Body of pancreas (tissue), 4 donors: ENCODE measurements at regions not wholly inside any gene's neighbourhood (a gene's known extent, or its start where the extent isn't known, plus 50 kb on each side); places are given as distances from the start of the nearest gene placed in this dataset.

ENCODE experiments used
- ATAC-seq: fragments of 150-250 bp; one replicate; pipeline ENCODE4 v1.9.1; 2016
- DNase-seq, 4 donors: peaks; one replicate each; pipeline ENCODE4 v3.0.0-alpha.2; 2019
- H3K27ac ChIP-seq, 4 donors: fragments of 200-600 bp; sonication (generic); 1 replicate in 3 of 4; 2 replicates in 1 of 4; pipeline versions ENCODE4 v1.5.1 to v1.6.1; 2016 to 2019; ENCODE audit warnings: mild to moderate bottlenecking in 1 of 4, mixed read lengths in 1 of 4, moderate library complexity in 1 of 4
- H3K27me3 ChIP-seq, 2 donors: fragments of 200-600 bp; sonication (generic); one replicate each; pipeline ENCODE4 v1.6.0; 2016; ENCODE audit warnings: mild to moderate bottlenecking in 1 of 2
- H3K36me3 ChIP-seq, 2 donors: fragments of 200-600 bp; sonication (generic); replicated peaks in 1 of 2; 2 replicates each; pipeline ENCODE4 v1.5.1; 2016; ENCODE audit warnings: low read depth in 2 of 2; ENCODE audit not compliant: insufficient read depth in 1 of 2
- H3K4me1 ChIP-seq: fragments of 200-600 bp; sonication (generic); one replicate; pipeline ENCODE4 v1.6.0; 2016
- H3K4me3 ChIP-seq, 2 donors: fragments of 200-600 bp; sonication (generic); 1 replicate in 1 of 2; 2 replicates in 1 of 2; pipeline ENCODE4 v1.5.1; 2016 to 2019
- H3K9me3 ChIP-seq, 3 donors: fragments of 200-600 bp; sonication (generic); 1 replicate in 2 of 3; 2 replicates in 1 of 3; pipeline ENCODE4 v1.5.1; 2016
- POLR2A ChIP-seq, 3 donors: fragments of 450-650 bp; IDR thresholded peaks; one replicate each; pipeline ENCODE4 v1.6.1; 2016; ENCODE audit warnings: antibody characterized with exemption in 3 of 3, mild to moderate bottlenecking in 2 of 3
- WGBS, 2 donors: methylation state at CpG; one replicate each; pipeline ENCODE4 v1.1.5; 2017; 5-methylcytosine and 5-hydroxymethylcytosine counted together
- intact Hi-C: fragments of 100-400 bp; cut with DNase I; formaldehyde crosslinking; loops from one replicate; pipeline ENCODE4 v1.15.1; 2023
- TF ChIP-seq, protein P1 (sequence below), 7 experiments: fragments of 450-650 bp in 4 of 7; fragments of 200-600 bp in 3 of 7; sonication (generic) in 3 of 7; IDR thresholded peaks; one replicate each; pipeline ENCODE4 v1.5.1; 2016 to 2019; ENCODE audit warnings: antibody characterized with exemption in 7 of 7

DNA sequence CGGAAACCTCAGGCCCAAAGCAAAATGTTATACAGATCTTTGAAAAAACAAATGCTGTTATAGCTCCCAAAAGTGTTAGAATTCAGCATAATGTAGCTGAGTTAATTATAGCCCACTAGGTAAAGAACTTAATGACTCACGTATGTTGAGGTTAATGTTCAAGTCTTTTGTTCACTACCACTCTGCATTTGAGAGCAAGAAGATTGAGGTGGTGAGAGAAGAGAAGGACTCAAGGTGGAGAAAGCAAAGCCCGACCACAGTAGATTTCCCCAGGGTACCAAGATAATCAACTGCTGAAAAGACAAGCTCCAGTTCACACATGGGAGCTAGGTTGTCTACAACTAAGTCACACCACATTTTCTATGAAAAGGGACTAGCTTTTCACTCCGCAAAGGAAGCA, 480.2 kb downstream of the DTHD1 start:
- Histone ChIP-seq H3K9me3 (no peaks in the 10 kb centered on the region), H3K27ac (no peak overlapping the region), H3K27me3 (no peaks in the 10 kb centered on the region), H3K4me3 (no peak overlapping the region), H3K36me3 (no peaks in the 10 kb centered on the region), H3K4me1 (no peaks in the 10 kb centered on the region)
- TF ChIP-seq, protein P1, sequence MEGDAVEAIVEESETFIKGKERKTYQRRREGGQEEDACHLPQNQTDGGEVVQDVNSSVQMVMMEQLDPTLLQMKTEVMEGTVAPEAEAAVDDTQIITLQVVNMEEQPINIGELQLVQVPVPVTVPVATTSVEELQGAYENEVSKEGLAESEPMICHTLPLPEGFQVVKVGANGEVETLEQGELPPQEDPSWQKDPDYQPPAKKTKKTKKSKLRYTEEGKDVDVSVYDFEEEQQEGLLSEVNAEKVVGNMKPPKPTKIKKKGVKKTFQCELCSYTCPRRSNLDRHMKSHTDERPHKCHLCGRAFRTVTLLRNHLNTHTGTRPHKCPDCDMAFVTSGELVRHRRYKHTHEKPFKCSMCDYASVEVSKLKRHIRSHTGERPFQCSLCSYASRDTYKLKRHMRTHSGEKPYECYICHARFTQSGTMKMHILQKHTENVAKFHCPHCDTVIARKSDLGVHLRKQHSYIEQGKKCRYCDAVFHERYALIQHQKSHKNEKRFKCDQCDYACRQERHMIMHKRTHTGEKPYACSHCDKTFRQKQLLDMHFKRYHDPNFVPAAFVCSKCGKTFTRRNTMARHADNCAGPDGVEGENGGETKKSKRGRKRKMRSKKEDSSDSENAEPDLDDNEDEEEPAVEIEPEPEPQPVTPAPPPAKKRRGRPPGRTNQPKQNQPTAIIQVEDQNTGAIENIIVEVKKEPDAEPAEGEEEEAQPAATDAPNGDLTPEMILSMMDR (IDR thresholded peaks at IDR 0.05) = no peak
- TF ChIP-seq POLR2A (IDR thresholded peaks at IDR 0.05) = no peak
- 51 to 59% methylated on average over 4 of the region's 4 CpGs for WGBS, 2 donors
- intact Hi-C loops = no loop called here
- ATAC-seq = no peak
- no peak for DNase-seq

DNA sequence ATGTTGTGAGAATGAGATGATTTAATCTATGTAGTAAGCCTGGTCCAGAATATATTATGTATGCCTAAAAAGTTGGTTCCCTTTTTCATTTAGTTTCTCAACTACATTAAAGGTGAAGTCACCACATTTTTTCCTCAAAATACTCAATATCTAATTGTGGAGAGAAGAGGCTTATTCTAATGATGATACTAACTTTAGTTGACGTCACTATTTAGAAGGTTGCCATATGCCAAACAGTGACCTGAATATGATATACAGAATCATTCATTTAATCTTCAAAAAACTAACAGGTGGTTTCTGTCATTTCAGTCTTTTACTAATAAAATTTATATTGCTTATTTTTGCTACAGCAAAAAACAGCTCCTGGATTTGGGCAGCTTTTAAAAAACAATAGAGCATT, 480.7 kb upstream of the NWD2 start:
- no peak for TF ChIP-seq POLR2A (IDR thresholded peaks at IDR 0.05)
- TF ChIP-seq, protein P1 (IDR thresholded peaks at IDR 0.05) = no peak
- no peaks in the 10 kb centered on the region for H3K4me1 ChIP-seq
- ATAC-seq (no peak), DNase-seq (no peak)
- no peak overlapping the region for H3K27ac ChIP-seq
- 53 to 63% methylated on average over 1 of the region's 1 CpG for WGBS, 2 donors
- H3K4me3 ChIP-seq = no peak overlapping the region
- no peaks in the 10 kb centered on the region for H3K9me3 ChIP-seq
- H3K27me3 ChIP-seq = no peaks in the 10 kb centered on the region
- intact Hi-C loops = no loop called here
- no peaks in the 10 kb centered on the region for H3K36me3 ChIP-seq

DNA sequence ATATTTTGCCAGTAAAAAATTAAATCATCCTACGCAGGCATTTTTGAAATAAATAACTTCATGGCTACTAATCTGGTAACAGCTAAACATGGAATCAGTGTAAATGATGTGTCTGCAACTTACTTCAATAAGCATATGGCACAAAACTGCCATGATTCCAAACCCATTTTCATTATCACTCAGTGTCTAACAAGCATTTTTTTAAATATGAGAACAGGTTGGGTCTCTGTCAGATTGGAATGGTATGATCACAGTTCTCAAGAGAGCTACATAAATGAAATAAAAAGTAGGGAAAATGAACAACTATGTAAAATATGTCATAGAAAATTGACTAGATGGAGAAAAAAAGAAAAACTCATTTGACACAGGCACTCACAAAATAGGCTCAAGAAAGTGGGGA, 476.9 kb upstream of the NWD2 start:
- DNase-seq (no peak), ATAC-seq (no peak)
- WGBS, 2 donors = 67% methylated on average over 1 of the region's 1 CpG; no CpG with 5 or more reads in 1 of the 2 donors
- Histone ChIP-seq H3K4me3 (no peak overlapping the region), H3K4me1 (no peaks in the 10 kb centered on the region), H3K27me3 (no peaks in the 10 kb centered on the region), H3K36me3 (no peaks in the 10 kb centered on the region), H3K27ac (no peak overlapping the region), H3K9me3 (no peaks in the 10 kb centered on the region)
- intact Hi-C loops = no loop called here
- no peak for TF ChIP-seq POLR2A (IDR thresholded peaks at IDR 0.05)
- TF ChIP-seq, protein P1 (IDR thresholded peaks at IDR 0.05) = no peak

DNA sequence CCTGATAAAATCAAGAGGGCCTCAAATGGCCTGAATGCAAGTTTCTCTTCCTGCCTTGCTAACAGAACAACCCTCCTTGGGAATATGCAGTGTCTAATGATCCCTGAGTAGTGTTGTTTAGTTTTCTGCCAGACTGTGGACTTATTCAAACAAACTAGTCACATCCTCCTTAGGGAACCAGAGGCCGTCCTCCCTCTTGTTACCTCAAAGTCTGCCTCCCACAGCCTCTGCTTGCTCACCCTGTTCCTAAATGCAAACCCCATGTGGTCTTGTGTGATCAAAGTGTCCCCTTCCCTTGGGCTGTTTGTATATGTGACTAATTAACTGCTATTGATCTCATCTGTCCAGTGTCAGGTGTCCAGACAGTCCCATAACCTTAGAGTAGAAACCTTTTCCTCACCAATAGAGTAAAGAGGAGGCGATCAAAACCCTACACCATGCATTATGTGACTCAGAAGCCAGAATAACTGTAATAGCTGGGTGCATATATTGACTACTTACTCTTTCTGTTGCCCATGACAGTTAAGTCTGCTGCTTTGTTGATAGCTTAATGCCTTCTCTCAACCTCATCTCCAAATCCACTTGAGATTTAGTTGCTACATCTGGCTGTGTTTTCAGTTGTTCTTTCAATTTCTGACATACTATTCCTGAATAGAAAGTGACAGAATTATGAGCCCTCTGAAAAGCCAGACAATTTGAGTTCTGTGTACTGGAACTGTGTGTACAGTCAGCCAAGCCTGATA, 473.0 kb upstream of the NWD2 start:
- Histone ChIP-seq H3K9me3 (no peaks in the 10 kb centered on the region), H3K4me1 (no peaks in the 10 kb centered on the region), H3K27me3 (no peaks in the 10 kb centered on the region), H3K27ac (no peak overlapping the region), H3K36me3 (no peaks in the 10 kb centered on the region), H3K4me3 (no peak overlapping the region)
- DNase-seq (no peak), ATAC-seq (peak; percentile 6)
- WGBS, 2 donors = 26 to 49% methylated on average over 2 of the region's 2 CpGs
- no peak for TF ChIP-seq POLR2A (IDR thresholded peaks at IDR 0.05)
- intact Hi-C loops = no loop called here

DNA sequence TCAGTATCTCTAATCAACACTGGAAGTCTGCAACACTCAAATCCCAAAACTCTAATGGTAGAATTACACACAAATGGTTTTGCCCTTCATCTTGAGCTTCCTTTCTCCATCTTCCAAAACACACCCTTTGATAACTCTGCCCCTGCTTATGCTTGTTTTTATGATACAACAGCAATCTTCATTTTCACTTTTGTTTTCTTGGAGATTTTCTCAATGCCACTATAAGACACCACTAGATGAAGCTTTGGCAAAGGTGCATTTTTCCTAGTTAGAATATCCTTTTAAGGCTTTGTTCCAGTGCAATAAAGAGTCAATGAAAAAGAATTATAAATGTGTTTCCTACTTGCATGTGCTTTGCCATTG, 472.4 kb upstream of the NWD2 start:
- Histone ChIP-seq H3K27me3 (no peaks in the 10 kb centered on the region), H3K9me3 (no peaks in the 10 kb centered on the region), H3K4me3 (no peak overlapping the region), H3K36me3 (no peaks in the 10 kb centered on the region), H3K4me1 (no peaks in the 10 kb centered on the region), H3K27ac (no peak overlapping the region)
- ATAC-seq (no peak), DNase-seq (no peak)
- TF ChIP-seq POLR2A (IDR thresholded peaks at IDR 0.05) = no peak
- TF ChIP-seq, protein P1 (IDR thresholded peaks at IDR 0.05) = no peak
- intact Hi-C loops = no loop called here
